HG03432 (cell line): ENCODE measurements at regions not wholly inside any gene's neighbourhood (a gene's known extent, or its start where the extent isn't known, plus 50 kb on each side); places are given as distances from the start of the nearest gene placed in this dataset.

ENCODE experiments used
- ATAC-seq: cut with Tn5 transposase; IDR thresholded peaks from one replicate; pipeline ENCODE4 v1.9.1; 2021; ENCODE audit warnings: mild to moderate bottlenecking, moderate library complexity; ENCODE audit not compliant: unreplicated experiment

- ATAC-seq: no peak
Observed at GRCh38 chr2:42848726-42849290, 56.4 kb upstream of the HAAO start.

- no peak for ATAC-seq
Observed at GRCh38 chr2:42848265-42848664, 55.9 kb upstream of the HAAO start.

DNA sequence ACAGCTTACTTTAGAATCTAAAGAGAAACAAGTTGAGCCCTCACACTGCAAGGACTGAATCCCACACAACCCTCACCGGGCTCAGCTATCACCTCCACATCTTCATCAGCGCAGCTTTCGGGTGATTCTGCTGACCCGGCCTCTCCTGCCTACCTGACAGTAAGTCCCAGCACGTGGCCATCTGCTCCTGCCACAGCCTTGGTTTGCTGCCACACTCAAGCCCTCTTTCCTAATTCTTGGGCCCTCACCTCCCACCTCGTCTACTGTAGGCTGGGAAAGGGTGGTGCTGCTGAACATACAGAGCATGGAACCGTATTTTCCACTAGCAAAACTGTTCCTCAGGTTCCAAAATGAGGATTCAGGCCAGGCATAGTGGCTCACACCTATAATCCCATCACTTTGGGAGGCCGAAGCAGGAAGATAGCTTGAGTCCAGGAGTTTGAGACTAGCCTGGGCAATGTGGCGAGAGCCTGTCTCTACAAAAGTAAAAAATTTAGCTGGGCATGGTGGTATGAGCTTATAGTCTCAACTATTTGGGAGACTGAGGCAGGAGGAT lies 55.3 kb upstream of the HAAO start:
- ATAC-seq: no peak

DNA sequence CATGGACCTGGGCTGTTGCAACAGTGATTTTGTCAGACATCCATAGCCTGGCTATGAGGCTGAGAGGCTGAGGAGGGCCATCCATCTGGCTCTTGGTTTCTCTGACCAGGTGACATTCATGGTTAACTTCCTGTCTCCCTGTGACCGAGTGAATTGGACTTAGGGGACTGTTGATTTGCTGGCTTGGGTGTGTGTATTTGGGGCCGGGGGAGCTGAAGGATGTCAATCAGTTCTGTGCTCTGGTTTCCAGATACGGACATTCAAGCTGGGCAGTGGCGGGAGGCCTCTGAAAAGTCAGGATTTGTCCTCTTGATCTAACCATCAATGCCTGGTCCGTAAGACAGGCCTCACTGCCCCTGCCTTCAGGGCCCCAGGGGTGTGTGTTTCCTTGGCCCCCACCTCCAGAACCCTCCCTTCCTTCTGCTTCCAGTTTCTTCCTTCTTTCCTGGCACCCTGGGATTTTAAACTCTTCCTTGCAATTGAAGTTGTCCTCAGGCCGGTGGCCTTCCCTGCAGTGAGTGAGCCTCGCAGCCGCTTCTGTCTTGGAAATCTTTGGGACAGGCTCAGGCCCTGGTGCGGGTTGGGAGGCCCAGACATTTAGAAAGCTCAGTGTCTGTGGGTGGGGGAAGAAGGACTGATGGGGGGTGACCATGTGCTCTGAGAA lies 54.7 kb upstream of the HAAO start:
- no peak for ATAC-seq

- ATAC-seq: no peak
Observed at GRCh38 chr2:42846026-42846425, 53.6 kb upstream of the HAAO start.

DNA sequence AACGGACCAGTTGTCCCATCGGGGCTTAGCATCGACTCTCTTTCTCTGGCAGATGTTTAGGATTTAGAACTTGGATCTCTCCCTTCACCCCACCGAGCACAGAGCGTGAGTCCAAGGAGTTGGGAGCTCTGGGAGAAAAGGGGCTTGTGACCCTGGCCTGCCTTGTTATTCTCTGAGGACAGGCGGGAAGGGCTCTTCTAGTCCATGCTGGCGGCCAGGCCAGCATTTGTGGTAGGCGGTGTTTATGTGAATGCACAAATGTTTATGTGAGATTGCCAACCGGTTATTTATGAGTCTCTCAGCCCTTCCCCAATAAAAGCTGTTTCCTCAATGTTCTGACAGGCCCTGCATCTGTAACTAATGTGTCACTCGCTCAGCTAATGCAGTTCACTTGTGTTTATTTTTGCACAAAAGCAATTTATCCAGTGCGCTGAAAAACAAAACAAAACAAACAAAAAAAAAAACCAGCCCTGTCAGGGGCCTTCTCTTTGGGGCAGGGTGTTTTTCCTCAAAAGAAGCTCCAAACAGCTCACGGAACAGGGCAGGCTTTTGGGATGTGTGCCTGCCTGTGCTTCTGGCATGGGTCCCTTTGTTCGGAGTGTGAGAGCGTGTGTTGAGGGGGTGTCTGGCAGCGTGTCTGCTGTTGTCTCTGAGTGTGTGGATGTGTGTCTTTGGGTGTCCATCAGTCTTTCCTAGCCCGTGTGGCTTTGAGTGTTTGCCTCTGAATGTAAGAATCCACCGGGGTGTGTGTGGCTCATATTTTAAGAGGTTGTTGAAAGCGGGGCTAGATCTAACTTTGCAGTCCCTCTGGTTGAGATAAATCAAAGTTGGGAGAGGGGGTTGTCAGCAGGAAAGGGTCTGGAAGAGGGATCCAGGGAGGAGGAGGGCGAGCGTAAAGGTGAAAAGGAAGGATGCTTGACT lies 52.8 kb upstream of the HAAO start:
- no peak for ATAC-seq

GRCh38 chr2:42844366-42844765 lies 52.0 kb upstream of the HAAO start:
- no peak for ATAC-seq

DNA sequence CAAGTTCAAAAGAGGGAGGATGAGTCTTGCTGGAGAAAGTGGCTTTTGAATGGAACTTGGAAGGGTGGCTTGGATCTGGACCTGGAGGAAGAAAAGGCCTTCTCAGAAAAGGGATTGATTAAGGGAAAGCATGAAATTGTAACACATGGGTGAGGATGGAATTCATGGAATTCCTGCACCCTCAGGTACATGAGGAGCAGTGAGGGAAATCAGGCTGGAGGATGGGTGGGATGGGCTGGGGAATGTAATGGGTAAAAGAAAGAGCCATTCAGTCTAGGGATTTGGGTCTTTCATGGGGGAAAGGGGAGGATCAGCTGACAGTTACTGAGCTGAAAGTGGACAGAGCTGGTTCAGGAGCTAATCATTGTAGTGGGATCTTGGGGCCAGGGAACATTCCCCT lies 51.2 kb upstream of the HAAO start:
- no peak for ATAC-seq

DNA sequence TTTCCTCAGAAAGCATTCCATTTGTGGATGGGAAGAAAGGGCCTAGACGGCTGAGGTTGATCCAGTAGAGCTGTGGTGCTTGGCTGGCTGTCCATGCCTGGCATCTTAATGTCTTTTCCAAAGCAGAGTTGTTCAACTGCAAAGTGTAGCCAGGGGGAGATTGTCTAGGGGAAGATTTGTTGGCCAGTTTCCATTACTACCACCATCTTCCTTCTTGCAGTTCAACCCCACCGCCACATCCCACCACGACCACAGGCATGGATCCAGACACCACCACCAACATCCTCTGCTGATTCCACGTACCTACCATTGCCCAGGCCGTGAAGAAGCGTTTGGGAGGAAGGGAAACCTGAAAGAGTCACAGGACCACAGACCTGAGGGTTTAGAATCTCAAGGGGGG lies 50.7 kb upstream of the HAAO start:
- no peak for ATAC-seq

DNA sequence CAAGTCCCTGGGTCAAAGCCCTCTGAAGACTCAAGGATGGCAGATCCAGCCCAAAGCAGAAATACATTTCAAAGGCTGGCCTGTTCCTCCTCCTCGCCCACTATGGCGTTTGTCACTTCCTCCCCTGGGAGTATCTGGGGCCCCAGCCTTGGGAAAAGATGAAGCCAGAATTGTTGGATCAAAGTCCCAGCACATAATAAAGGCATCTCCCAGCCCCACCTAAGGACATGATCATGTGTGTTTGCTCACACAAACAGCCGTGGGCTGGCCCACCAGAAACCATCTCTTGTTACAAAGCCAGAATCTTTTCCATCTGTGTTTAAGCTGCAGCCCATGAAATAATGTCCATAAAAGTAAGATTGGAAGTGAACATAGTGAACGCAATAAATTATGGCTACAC lies 50.1 kb upstream of the HAAO start:
- ATAC-seq: no peak
